MG63 (cell line): ENCODE measurements at regions not wholly inside any gene's neighbourhood (a gene's known extent, or its start where the extent isn't known, plus 50 kb on each side); places are given as distances from the start of the nearest gene placed in this dataset.
"Not testable (repeated sequence)": the region's sequence is repeated elsewhere in the genome, so short reads cannot be mapped to it uniquely, and the experiment has no call there.

Experiments used
- DNase-seq: peaks from one replicate; pipeline ENCODE4 v3.0.0-alpha.2; 2020
- H3K27me3 ChIP-seq: fragments of 250-450 bp; sonication (Bioruptor Pico); 2 replicates; pipeline ENCODE4 v1.5.1; 2020; ENCODE audit warnings: mild to moderate bottlenecking, moderate library complexity
- H3K36me3 ChIP-seq: fragments of 250-450 bp; sonication (Bioruptor Pico); 2 replicates; pipeline ENCODE4 v1.5.1; 2020; ENCODE audit warnings: mild to moderate bottlenecking, moderate library complexity
- H3K4me3 ChIP-seq: fragments of 250-450 bp; sonication (Bioruptor Pico); 2 replicates; pipeline ENCODE4 v1.5.1; 2020; ENCODE audit warnings: mild to moderate bottlenecking, moderate library complexity
- H3K9me3 ChIP-seq: fragments of 250-450 bp; sonication (Bioruptor Pico); 2 replicates; pipeline ENCODE4 v1.5.1; 2020; ENCODE audit warnings: mild to moderate bottlenecking, moderate library complexity

DNA sequence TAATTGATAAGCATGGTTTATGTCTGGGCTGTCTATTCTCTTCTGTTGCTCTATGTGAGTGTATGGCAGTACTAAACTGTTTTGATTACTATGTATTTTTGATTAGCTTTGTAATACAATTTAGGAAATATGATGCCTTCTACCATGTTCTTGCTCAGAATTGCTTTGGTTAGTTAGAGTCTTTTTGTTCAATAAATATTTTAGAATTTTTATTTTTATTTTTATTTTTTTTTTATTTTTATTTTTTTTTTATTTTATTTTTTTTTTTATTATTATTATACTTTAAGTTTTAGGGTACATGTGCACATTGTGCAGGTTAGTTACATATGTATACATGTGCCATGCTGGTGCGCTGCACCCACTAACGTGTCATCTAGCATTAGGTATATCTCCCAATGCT, 710.3 kb downstream of the GBE1 start:
- not testable (repeated sequence) for H3K4me3 ChIP-seq, H3K27me3 ChIP-seq, H3K9me3 ChIP-seq, H3K36me3 ChIP-seq, DNase-seq

DNA sequence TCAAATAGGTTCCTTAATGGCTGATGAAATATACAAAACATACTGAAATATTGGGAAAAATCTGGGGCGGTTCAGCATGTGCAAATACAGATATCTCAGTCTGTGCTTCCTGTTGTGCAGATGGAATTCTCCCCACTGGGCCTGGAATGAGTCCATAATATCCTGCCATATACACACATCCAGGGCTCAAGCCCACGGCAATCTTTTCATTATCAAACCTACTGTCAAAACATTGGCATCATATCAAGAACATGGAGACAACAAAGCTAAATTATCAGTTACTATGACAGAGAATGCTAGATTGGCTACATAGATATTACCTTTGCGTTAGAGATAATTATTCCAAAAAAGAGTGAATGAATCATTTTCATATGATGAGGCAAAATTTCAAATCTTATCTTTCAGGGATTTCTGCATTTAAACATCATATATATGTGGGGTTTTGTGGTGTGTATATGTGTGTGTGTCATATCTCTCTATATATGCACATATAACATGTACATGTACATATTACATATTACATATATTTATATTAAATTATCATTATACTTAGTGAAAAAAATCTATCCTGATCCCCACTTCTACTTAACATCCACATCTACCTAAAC, 713.3 kb downstream of the GBE1 start:
- Histone ChIP-seq H3K9me3 (no peaks in the 10 kb centered on the region), H3K4me3 (no peak overlapping the region), H3K36me3 (no peaks in the 10 kb centered on the region), H3K27me3 (no peaks in the 10 kb centered on the region)
- DNase-seq, result no peak

DNA sequence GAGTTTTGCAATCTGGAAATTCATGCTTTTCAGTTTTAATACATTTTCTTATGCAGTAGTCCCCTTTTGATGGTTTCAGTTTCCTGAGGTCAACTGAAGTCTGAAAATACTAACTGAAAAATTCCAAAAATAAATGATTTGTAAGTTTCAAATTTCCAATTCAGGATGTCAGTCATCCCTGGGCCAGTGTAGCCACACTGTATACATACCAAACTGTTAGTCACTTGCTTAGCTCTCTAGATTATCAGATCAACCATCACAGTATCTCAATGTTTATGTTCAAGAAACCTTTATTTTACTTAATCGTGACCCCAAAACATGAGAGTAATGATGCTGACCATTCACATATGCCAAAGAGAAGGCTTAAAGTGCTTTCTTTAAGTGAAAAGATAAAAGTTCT, 715.5 kb downstream of the GBE1 start:
- DNase-seq, result no peak
- Histone ChIP-seq H3K4me3 (no peak overlapping the region), H3K36me3 (no peaks in the 10 kb centered on the region), H3K9me3 (no peaks in the 10 kb centered on the region), H3K27me3 (no peaks in the 10 kb centered on the region)

DNA sequence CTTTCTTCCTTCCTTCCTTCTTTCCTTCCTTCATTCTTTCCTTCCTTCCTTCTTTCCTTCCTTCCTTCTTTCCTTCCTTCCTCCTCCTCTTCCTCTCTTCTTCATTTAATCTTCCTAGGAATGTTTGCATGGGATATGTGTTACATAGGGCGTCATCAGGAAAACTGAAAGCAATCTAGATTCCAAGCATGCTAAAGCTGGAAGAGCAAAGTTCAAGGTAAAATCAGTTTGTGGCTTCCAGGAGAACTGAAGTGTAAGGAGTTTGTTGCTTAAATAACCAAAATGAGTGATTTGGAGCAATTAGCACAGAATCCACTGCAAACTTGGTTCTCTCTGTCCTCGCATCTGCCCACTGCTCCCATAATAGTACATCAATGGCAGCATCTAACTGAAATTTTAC, 716.2 kb downstream of the GBE1 start:
- no peak for DNase-seq
- Histone ChIP-seq H3K27me3 (no peaks in the 10 kb centered on the region), H3K4me3 (no peak overlapping the region), H3K9me3 (no peaks in the 10 kb centered on the region), H3K36me3 (no peaks in the 10 kb centered on the region)

DNA sequence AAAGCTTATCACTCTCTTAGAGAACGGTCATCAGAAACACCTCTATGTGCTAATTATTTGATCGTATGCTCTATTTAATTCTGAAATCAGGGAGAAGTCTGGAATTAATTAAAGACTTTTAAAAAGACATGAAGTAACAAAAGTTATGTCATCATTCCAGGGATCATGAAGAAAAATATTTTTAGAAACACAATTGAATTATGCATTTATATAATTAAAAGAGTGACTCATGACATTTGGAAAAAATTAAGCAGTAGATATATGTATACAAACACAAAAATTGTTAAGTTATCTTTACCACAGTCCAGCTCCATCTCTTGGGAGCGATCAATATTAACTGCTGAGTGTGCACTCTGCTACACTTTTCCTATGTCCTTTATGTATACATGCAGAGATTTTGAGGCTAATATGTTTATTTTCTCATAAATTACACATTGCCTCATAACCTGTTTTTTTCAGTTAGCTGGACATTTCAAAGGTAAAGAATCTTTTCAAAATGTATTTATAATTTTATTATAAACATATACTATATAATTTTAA, 717.7 kb downstream of the GBE1 start:
- no peak for DNase-seq
- Histone ChIP-seq H3K27me3 (no peaks in the 10 kb centered on the region), H3K9me3 (no peaks in the 10 kb centered on the region), H3K4me3 (no peak overlapping the region), H3K36me3 (no peaks in the 10 kb centered on the region)

DNA sequence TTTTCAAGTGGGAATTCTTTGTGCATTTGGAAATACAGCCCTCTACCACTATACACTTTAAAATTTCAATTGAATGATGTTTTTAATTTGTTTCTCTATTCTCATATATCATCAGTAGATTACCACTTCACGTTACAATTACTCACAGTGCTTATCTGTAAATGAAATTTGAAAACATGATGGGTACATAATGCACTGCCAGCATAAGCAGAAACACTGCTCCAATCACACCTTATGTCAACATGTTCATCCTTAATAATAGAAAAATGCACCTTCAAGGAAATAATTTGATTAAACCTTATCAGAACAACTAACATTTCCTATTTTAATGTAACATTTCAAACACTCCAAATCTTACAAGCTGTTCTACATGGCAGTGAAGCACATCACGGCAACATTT, 718.4 kb downstream of the GBE1 start:
- H3K9me3 ChIP-seq, result no peaks in the 10 kb centered on the region
- DNase-seq, result no peak
- no peaks in the 10 kb centered on the region for H3K36me3 ChIP-seq
- no peaks in the 10 kb centered on the region for H3K27me3 ChIP-seq
- H3K4me3 ChIP-seq, result no peak overlapping the region

DNA sequence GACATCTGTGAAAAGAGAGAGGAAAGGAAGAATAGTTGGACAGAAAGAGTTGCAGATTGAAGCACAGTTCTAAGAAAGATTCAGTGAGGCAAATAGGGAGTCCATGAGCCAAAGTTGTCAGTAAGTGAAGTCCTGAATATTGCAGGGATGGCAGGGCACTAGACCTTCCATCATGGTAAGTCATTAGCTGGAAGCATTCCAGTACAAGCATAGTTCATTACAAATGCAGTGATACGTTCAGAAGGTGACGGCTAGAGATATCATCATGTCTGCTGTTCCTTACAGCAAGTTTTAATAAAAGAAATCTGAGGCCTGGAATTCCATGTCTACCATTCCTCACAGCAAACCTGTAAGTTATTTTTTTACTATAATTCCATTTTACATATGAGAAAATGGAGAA, 720.1 kb downstream of the GBE1 start:
- no peak for DNase-seq
- Histone ChIP-seq H3K9me3 (no peaks in the 10 kb centered on the region), H3K27me3 (no peaks in the 10 kb centered on the region), H3K4me3 (no peak overlapping the region), H3K36me3 (no peaks in the 10 kb centered on the region)

DNA sequence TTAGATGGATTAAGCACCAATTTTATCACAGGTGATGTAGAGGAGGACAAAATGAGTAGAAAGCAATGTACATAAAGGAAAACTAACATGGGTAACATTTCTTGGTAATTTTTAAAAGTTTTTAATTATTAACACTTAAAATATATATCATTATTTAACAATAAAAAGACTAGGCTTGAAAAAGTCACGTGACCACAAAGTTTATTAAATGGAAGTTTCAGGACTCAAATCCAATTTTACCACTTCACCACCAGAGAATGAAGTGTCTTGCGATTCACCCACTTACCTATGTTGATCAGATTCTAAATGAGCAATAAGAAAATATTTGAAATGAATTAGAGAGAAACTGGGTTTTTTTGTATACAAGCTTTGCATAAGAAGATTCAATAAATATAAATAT, 721.3 kb downstream of the GBE1 start:
- Histone ChIP-seq H3K9me3 (no peaks in the 10 kb centered on the region), H3K36me3 (no peaks in the 10 kb centered on the region), H3K27me3 (no peaks in the 10 kb centered on the region), H3K4me3 (no peak overlapping the region)
- DNase-seq, result no peak

DNA sequence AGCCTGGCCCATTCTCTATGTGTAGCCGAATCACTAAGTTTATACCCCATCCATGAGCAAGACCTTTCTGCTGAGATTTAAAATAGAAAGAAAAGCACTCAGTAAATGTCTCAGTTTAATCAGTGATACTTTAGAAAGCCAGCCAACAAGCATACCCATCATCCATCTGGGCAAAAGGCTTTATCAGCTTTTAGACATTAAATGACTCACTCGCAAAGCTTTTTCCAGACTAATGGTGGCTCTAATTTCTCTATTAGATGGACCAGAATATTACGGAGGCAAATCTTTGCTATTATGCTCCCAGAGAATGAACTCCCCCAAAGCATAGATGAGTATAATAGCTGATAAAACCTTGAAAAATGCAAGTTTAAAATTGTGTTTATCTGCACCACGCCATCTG, 727.8 kb downstream of the GBE1 start:
- Histone ChIP-seq H3K36me3 (no peaks in the 10 kb centered on the region), H3K9me3 (no peaks in the 10 kb centered on the region), H3K4me3 (no peak overlapping the region), H3K27me3 (no peaks in the 10 kb centered on the region)
- DNase-seq, result no peak

DNA sequence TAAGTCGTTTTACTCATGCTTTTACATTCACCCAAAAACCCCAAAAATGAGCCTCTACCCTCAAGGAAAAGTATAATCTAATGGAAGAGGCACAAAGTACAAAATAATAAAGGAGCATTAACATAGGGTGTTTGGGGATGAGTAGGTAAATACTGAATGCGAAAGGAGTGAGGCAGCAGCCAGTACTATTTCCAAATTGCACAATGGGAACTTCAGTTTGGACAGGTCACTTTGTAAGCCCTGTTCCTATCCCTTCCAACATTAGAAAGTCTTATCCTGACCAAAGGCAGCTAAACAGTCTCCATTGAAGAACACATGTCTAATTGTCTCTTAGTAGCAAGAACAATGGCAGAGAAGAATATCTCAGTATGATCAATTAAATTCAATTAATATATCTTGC, 728.3 kb downstream of the GBE1 start:
- H3K4me3 ChIP-seq, result no peak overlapping the region
- DNase-seq, result no peak
- H3K36me3 ChIP-seq, result no peaks in the 10 kb centered on the region
- no peaks in the 10 kb centered on the region for H3K9me3 ChIP-seq
- H3K27me3 ChIP-seq, result no peaks in the 10 kb centered on the region

DNA sequence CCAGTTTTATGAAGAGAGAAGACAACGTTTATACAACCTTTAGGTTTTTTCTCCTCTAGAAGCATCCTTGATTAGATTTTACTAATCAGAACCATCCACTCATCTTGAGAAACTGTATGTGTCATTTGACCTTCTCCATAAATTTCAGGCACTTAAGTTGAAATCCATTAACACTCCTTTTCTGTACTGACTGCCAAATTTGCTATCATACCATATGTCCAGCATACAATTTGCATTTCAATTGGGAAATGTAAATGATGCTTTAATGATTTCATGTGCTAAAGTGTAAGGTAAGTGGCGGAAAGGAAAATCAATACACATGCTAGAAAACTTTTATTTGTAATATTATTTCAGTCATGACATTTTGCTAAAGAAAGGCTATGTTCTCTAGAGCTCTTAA, 731.6 kb downstream of the GBE1 start:
- Histone ChIP-seq H3K27me3 (no peaks in the 10 kb centered on the region), H3K36me3 (no peaks in the 10 kb centered on the region), H3K9me3 (no peaks in the 10 kb centered on the region), H3K4me3 (no peak overlapping the region)
- DNase-seq, result no peak

DNA sequence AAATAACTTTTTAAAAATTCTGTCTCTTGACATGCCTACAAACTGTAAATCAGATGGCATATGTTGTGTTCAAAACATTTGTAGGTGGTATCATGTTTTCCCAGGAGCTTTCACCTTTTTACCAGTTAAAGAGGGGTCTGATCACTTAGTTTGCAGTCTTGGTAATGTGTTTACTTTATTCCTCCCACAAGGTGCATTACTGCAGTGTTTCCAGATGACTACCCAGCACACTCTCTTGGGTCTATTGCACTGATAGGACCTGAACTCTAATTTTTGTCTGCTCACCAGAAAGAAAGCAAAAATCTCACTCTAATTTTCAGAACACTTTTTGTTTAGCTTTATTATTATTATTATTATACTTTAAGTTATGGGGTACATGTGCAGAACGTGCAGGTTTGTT, 734.1 kb downstream of the GBE1 start:
- no peaks in the 10 kb centered on the region for H3K36me3 ChIP-seq
- no peak for DNase-seq
- no peak overlapping the region for H3K4me3 ChIP-seq
- H3K9me3 ChIP-seq, result no peaks in the 10 kb centered on the region
- no peaks in the 10 kb centered on the region for H3K27me3 ChIP-seq

DNA sequence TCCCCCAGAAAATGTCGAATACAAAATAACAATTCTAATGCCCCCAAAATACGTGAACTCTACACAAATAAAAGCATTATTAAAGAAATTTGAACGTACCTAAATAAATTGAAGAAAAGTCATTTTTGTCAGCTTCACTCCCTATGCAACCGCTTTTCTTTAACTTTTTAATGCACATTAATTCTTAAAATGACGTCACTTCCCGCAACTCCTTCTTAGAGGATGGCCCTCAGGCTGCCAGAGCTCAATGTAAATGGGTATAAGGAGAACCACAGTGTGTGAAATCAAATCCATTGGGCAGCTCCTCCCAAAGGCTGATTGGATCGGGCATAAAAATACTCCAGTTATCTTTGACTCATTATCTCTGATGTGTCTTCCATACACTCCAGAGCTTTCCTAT, 736.9 kb downstream of the GBE1 start:
- H3K27me3 ChIP-seq, result no peaks in the 10 kb centered on the region
- DNase-seq, result no peak
- no peak overlapping the region for H3K4me3 ChIP-seq
- H3K9me3 ChIP-seq, result no peaks in the 10 kb centered on the region
- H3K36me3 ChIP-seq, result no peaks in the 10 kb centered on the region

DNA sequence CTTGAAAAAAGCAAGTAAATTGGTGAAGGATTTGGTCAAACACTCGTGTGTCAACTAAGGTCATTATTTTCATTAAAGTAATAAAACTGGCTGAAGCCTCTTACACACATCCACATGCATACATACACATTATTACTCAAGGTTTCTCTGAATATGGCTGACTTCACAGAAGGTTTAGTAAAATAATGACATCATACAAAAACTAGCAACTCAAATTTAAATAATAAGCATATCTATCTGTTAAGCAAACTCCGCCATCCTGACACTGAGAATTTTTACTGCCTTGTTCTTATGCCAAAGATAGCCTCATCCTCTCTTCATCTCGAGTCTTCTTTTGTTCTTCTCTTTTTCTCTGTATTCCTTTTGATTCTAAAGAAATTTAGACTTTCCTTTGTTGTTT, 739.1 kb downstream of the GBE1 start:
- no peaks in the 10 kb centered on the region for H3K27me3 ChIP-seq
- H3K9me3 ChIP-seq, result no peaks in the 10 kb centered on the region
- H3K36me3 ChIP-seq, result no peaks in the 10 kb centered on the region
- no peak overlapping the region for H3K4me3 ChIP-seq
- no peak for DNase-seq

DNA sequence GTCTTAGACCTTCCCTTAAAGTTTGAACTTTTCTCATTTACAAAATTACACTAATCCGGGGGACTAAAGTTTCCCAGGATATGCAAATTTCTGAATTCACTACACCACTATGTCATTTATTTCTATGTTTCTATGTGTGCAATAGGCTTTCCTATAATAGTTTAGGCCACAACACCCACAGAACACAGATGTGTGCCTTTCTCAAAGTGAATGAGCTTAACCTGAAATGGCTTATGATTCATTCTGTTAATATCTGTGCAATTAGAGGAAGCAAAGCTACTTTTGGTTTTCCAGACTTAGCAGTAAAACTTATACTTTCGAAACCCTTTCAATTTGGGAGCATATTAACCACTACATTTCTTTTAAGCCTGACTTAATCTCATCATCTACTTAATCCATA, 748.1 kb downstream of the GBE1 start:
- Histone ChIP-seq H3K27me3 (no peaks in the 10 kb centered on the region), H3K4me3 (no peak overlapping the region), H3K9me3 (no peaks in the 10 kb centered on the region), H3K36me3 (no peaks in the 10 kb centered on the region)
- DNase-seq, result no peak

DNA sequence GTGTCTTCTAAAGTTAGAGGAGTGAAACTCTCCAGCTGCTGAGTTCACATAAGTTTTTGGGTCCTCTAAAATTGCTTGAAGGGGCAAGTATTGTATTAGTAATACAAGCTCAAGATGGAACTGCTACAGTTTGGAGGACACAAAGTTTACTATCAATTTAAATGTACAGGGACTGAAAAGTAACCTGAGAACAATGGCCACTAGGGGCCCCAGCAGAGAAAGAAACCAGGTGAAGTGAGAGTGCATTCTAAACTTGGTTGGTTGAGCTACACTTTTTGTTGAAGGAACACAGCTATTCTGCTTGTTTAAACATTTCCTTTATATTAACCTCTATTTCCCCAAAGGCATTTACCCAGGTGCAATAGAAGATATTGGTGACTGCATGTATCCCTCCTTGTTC, 755.5 kb downstream of the GBE1 start:
- H3K9me3 ChIP-seq, result no peaks in the 10 kb centered on the region
- no peaks in the 10 kb centered on the region for H3K27me3 ChIP-seq
- DNase-seq, result no peak
- no peaks in the 10 kb centered on the region for H3K36me3 ChIP-seq
- no peak overlapping the region for H3K4me3 ChIP-seq

DNA sequence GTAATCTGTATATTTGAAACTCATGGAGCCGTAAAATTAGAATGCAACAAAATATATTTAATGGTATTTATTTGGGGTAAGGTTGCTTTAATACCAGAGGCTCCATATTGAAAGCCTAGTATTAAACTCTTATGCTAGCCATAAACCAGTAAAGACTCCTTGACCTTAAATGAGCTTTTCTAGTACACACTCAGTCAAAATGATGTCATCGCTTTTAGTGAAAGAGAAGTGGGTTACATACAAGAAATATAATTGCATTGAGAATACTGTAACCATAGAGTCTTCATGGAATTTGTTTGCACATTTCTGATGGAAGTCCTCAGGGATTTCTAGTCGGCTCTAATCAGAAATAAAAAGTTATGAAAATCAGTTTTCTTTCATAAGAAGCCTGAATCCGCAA, 757.6 kb downstream of the GBE1 start:
- Histone ChIP-seq H3K9me3 (no peaks in the 10 kb centered on the region), H3K4me3 (no peak overlapping the region)
- DNase-seq, result no peak

DNA sequence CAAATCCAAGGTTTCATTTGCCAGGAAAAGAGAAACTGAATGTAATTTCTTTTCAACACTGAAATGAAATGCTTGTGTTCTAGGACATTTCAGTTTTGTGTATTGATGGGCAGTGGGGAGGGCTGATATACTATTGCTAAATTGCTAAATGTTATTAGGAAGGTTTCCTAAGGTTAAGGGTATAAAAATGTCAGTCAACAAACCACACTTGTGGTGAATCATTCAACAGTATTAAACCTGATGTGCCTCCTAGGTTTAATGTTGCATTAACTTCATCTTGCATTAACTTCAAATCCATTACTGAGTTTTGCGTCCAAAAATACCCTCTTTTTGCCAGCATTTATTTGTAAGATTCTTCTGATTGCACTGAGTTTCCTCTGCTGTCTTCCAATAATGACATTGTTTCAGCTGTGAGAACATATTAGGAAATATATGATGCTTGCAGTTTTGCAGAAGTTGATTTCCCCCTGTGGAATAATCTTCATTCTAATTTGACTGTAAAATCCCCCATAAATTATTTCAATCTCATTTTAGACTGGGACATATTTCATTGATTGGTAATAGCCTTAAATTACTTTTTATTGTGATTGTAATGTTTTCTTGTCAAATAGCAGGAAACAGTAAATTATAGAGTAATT, 758.3 kb downstream of the GBE1 start:
- H3K9me3 ChIP-seq, result no peaks in the 10 kb centered on the region
- H3K4me3 ChIP-seq, result no peak overlapping the region
- no peak for DNase-seq

More for the DNA sequence above, 757.6 kb downstream of the GBE1 start:
- Histone ChIP-seq H3K36me3 (no peaks in the 10 kb centered on the region), H3K27me3 (no peaks in the 10 kb centered on the region)

More for the DNA sequence above, 758.3 kb downstream of the GBE1 start:
- Histone ChIP-seq H3K27me3 (no peaks in the 10 kb centered on the region), H3K36me3 (no peaks in the 10 kb centered on the region)
